ENCODE measurements at regions not wholly inside any gene's neighbourhood (a gene's known extent, or its start where the extent isn't known, plus 50 kb on each side); places are given as distances from the start of the nearest gene placed in this dataset.
"Not testable (repeated sequence)": the region's sequence is repeated elsewhere in the genome, so short reads cannot be mapped to it uniquely, and the experiment has no call there.

GRCh38 chr7:42645906-42646305 lies 266.0 kb downstream of the C7orf25 start:
- ChIA-PET CTCF (interaction anchor here (0.9 kb wide), 1 partner anchor 703 kb away, joined by 3 read pairs; no protein-coding TSS in a partner anchor), POLR2A (no interaction called here)
- no peak for TF ChIP-seq CTCF (IDR thresholded peaks at IDR 0.05; ENCODE audit: insufficient read depth, low read length, missing control alignments)
- no peak overlapping the region for H3K4me3 ChIP-seq (ENCODE audit: low read depth, low read length)
- DNase-seq (ENCODE audit: low read depth, low spot score): no peak

DNA sequence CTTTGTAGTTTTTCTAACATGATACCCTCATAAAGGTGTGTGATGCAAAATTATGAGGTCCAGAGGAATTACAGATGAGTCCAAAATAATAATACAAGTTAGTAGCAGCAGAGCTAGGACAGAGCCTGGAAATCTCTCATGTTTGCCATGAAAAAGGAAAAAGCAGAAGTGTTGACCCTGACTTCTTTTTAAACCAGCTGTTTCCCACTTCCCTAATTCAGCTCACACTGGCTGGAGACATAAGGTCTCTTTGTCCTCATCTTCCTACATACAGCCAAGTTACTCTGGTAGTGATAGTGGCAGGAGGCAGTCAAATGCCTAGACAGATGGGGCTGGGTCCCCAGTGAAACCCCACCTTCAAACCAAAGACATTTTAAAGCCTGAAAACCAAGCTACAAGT lies 269.2 kb downstream of the C7orf25 start:
- no peak for TF ChIP-seq CTCF (IDR thresholded peaks at IDR 0.05; ENCODE audit: insufficient read depth, low read length, missing control alignments)
- no peak overlapping the region for H3K4me3 ChIP-seq (ENCODE audit: low read depth, low read length)
- POLR2A ChIA-PET: no interaction called here
- CTCF ChIA-PET: no interaction called here
- DNase-seq (ENCODE audit: low read depth, low spot score): no peak

DNA sequence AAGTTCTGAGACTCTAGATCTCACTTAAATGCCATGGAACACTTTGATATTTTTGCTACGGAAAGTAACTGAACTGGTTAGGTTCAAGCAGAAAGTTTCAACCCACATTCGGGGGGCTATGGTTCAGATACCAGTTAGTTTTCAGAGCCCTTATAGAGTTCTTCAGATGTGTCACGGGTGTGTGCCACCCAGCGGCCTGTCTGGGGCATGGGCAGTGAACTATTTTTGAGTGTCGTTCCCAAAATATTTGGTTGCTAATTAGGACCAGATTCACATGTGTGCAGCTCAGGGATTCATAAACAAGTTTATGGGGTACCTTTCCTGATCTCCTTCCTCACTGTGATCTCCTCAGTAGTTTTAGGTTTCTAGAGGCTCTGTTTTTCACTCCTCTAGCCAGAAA lies 271.9 kb downstream of the C7orf25 start:
- ChIA-PET CTCF (interaction anchor here (1.0 to 2.0 kb wide), 3 partner anchors 53 to 699 kb away, joined by 3 to 5 read pairs (median 4); no protein-coding TSS in a partner anchor), POLR2A (no interaction called here)
- TF ChIP-seq CTCF (IDR thresholded peaks at IDR 0.05; ENCODE audit: insufficient read depth, low read length, missing control alignments): peak; percentile 12
- H3K4me3 ChIP-seq (ENCODE audit: low read depth, low read length): no peak overlapping the region
- no peak for DNase-seq (ENCODE audit: low read depth, low spot score)

GRCh38 chr7:42636380-42636779 lies 275.5 kb downstream of the C7orf25 start:
- H3K4me3 ChIP-seq (ENCODE audit: low read depth, low read length); POLR2A ChIA-PET; DNase-seq (ENCODE audit: low read depth, low spot score): not testable (repeated sequence)
- CTCF ChIA-PET: interaction anchor here (1.9 kb wide), 1 partner anchor 695 kb away, joined by 5 read pairs; no protein-coding TSS in a partner anchor

- DNase-seq (ENCODE audit: low read depth, low spot score): no peak
- ChIA-PET CTCF (no interaction called here), POLR2A (no interaction called here)
- H3K4me3 ChIP-seq (ENCODE audit: low read depth, low read length): no peak overlapping the region
- TF ChIP-seq CTCF (IDR thresholded peaks at IDR 0.05; ENCODE audit: insufficient read depth, low read length, missing control alignments): no peak
Measured at GRCh38 chr7:42628054-42628453, 283.8 kb downstream of the C7orf25 start.

- no peak overlapping the region for H3K4me3 ChIP-seq (ENCODE audit: low read depth, low read length)
- TF ChIP-seq CTCF (IDR thresholded peaks at IDR 0.05; ENCODE audit: insufficient read depth, low read length, missing control alignments): no peak
- ChIA-PET POLR2A (no interaction called here), CTCF (no interaction called here)
- no peak for DNase-seq (ENCODE audit: low read depth, low spot score)
Measured at GRCh38 chr7:42627626-42628025, 284.2 kb downstream of the C7orf25 start.

GRCh38 chr7:42627101-42627500 lies 284.8 kb downstream of the C7orf25 start:
- POLR2A ChIA-PET: no interaction called here
- no peak overlapping the region for H3K4me3 ChIP-seq (ENCODE audit: low read depth, low read length)
- no peak for TF ChIP-seq CTCF (IDR thresholded peaks at IDR 0.05; ENCODE audit: insufficient read depth, low read length, missing control alignments)
- CTCF ChIA-PET: no interaction called here
- no peak for DNase-seq (ENCODE audit: low read depth, low spot score)
